Panc1 (cell line): ENCODE measurements at regions not wholly inside any gene's neighbourhood (a gene's known extent, or its start where the extent isn't known, plus 50 kb on each side); places are given as distances from the start of the nearest gene placed in this dataset.

Experiments
- ATAC-seq: fragments of 200-7000 bp; cut with Tn5 transposase; 2 replicates; pipeline ENCODE4 v1.9.1; 2020; ENCODE audit warnings: mild to moderate bottlenecking, moderate library complexity
- BruUV-seq: library from RNA; stranded (reverse); fragments of 400-500 nt; replicated peaks from 2 replicates; lab custom pipeline; 2021; lab: Mats Ljungman, UMichigan
- CTCF ChIA-PET: fragments of 300-600 bp; sonication (Branson Sonifier 250); formaldehyde crosslinking; loops from one replicate; lab custom pipeline; 2022; ENCODE audit warnings: antibody characterized with exemption; lab: Charles Lee
- POLR2A ChIA-PET: fragments of 300-600 bp; sonication (Branson Sonifier 250); formaldehyde crosslinking; loops from one replicate; lab custom pipeline; 2022; ENCODE audit warnings: antibody characterized with exemption; lab: Charles Lee
- DNase-seq: peaks from one replicate; pipeline ENCODE4 v3.0.0-alpha.2; 2010; ENCODE audit warnings: low read depth, low spot score
- H3K27ac ChIP-seq: 2 replicates; pipeline ENCODE4 v1.5.1; 2011; ENCODE audit warnings: mild to moderate bottlenecking, low read length, inconsistent platforms
- H3K27me3 ChIP-seq: fragments of 200-500 bp; sonication (Bioruptor generic); 2 replicates; pipeline ENCODE4 v1.6.0; 2014; ENCODE audit warnings: low read length, inconsistent platforms; ENCODE audit not compliant: control insufficient read depth, insufficient read depth
- H3K36me3 ChIP-seq: fragments of 200-500 bp; sonication (Bioruptor generic); 2 replicates; pipeline ENCODE4 v1.5.1; 2014; ENCODE audit warnings: inconsistent platforms, mild to moderate bottlenecking, low read length, moderate library complexity; ENCODE audit not compliant: control insufficient read depth, insufficient read depth
- H3K4me1 ChIP-seq: 2 replicates; pipeline ENCODE4 v1.5.1; 2011; ENCODE audit warnings: inconsistent platforms, mild to moderate bottlenecking, low read length, moderate library complexity; ENCODE audit not compliant: control insufficient read depth, insufficient read depth
- H3K4me3 ChIP-seq, 2 experiments: 2 replicates each; pipeline ENCODE4 v1.5.1; 2011 to 2012; ENCODE audit warnings: low read depth in 2 of 2, low read length in 2 of 2, mild to moderate bottlenecking in 2 of 2, inconsistent platforms in 1 of 2, moderate library complexity in 1 of 2
- H3K9me3 ChIP-seq: fragments of 200-500 bp; sonication (Bioruptor generic); 2 replicates; pipeline ENCODE4 v1.5.1; 2014; ENCODE audit warnings: low read depth, mild to moderate bottlenecking, inconsistent platforms, low read length, moderate library complexity; ENCODE audit not compliant: control insufficient read depth, insufficient read depth
- POLR2AphosphoS5 ChIP-seq: IDR thresholded peaks from 2 replicates; pipeline ENCODE4 v1.6.1; 2012; ENCODE audit warnings: mild to moderate bottlenecking, low read depth, low read length, moderate library complexity
- REST ChIP-seq, 2 experiments: IDR thresholded peaks; 2 replicates each; pipeline ENCODE4 v1.6.1; 2011 to 2012; ENCODE audit warnings: low read depth in 2 of 2, control low read depth in 1 of 2, low read length in 1 of 2, mild to moderate bottlenecking in 1 of 2, moderate library complexity in 1 of 2; ENCODE audit not compliant: insufficient read depth in 1 of 2
- SIN3A ChIP-seq: IDR thresholded peaks from 2 replicates; pipeline ENCODE4 v1.6.1; 2012; ENCODE audit warnings: low read depth, mild to moderate bottlenecking, low read length, moderate library complexity, borderline replicate concordance; ENCODE audit not compliant: insufficient read depth
- TCF7L2 ChIP-seq: IDR thresholded peaks from 2 replicates; pipeline ENCODE4 v1.6.1; 2011; ENCODE audit warnings: mild to moderate bottlenecking, low read depth, low read length, inconsistent platforms
- in situ Hi-C: cut with HindIII; loops from 2 replicates; pipeline ENCODE4 v1.10.0; 2016; ENCODE audit warnings: low sequenced_read_pairs, low pct_unique_long_range_greater_than_20kb
- intact Hi-C: fragments of 100-400 bp; cut with micrococcal nuclease; formaldehyde crosslinking; loops from one replicate; pipeline ENCODE4 v1.10.0; 2022; ENCODE audit not compliant: unreplicated experiment
- TF ChIP-seq, protein P1 (sequence below): fragments of 450-650 bp; IDR thresholded peaks from 2 replicates; pipeline ENCODE4 v1.5.1; 2017; ENCODE audit warnings: mild to moderate bottlenecking

DNA sequence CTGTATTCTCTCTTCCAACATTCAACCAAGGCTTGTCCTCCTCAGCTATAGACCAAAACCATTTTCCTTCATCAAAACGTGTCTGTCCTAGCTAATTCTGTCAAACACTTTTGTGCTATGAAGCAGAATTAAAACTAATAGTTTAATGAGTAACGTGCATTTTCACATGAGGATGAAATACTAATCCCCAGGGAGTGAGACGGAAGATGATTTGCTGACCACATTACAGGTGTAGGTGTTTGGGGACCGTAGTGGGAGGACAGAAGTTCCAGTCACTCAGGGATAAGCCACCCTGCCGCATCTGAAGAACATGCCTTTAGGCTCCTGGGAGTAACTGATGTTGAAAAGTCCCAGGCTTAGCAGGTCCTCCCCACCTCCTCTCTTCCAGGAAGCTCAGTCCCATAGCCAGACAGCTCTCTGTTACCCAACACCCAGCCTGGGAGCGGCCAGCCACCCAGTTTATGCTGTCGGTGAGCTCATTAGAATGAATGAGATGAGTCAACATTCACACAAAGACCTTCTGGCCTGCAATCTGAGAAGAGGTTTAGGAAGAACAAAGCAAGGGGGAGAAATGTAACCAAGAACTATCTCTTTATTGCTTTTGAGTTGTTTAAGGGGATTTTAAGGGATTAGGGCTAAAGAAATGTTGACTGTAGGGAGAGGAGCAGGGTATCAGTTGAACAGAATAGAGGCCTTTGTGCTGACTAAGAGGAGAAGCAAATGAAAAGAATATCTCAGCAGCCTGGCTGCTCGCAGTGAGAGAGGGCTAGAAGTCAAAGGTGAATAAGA is 122.5 kb downstream of the FOXI3 start:
- CTCF ChIA-PET = no interaction called here
- no peaks in the 10 kb centered on the region for H3K9me3 ChIP-seq
- TF ChIP-seq, protein P1, sequence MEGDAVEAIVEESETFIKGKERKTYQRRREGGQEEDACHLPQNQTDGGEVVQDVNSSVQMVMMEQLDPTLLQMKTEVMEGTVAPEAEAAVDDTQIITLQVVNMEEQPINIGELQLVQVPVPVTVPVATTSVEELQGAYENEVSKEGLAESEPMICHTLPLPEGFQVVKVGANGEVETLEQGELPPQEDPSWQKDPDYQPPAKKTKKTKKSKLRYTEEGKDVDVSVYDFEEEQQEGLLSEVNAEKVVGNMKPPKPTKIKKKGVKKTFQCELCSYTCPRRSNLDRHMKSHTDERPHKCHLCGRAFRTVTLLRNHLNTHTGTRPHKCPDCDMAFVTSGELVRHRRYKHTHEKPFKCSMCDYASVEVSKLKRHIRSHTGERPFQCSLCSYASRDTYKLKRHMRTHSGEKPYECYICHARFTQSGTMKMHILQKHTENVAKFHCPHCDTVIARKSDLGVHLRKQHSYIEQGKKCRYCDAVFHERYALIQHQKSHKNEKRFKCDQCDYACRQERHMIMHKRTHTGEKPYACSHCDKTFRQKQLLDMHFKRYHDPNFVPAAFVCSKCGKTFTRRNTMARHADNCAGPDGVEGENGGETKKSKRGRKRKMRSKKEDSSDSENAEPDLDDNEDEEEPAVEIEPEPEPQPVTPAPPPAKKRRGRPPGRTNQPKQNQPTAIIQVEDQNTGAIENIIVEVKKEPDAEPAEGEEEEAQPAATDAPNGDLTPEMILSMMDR = no peak
- TF ChIP-seq SIN3A (no peak), POLR2AphosphoS5 (no peak), TCF7L2 (no peak), REST (IDR thresholded peaks at IDR 0.05; ENCODE audit: insufficient read depth in 1 of 2, low read depth in 2 of 2, low read length in 1 of 2) (no peak)
- H3K4me1 ChIP-seq = no peaks in the 10 kb centered on the region
- in situ Hi-C loops (no loop called here), intact Hi-C loops (loop anchor here (10.0 kb wide), 1 partner anchor 255 kb away; no protein-coding TSS in a partner anchor)
- DNase-seq (no peak), ATAC-seq (no peak)
- peaks cover 6% of the 10 kb centered on the region for H3K27me3 ChIP-seq
- BruUV-seq = no TSS peak
- no peak overlapping the region for H3K27ac ChIP-seq
- no peak overlapping the region for H3K4me3 ChIP-seq
- H3K36me3 ChIP-seq = no peaks in the 10 kb centered on the region
- POLR2A ChIA-PET = no interaction called here

DNA sequence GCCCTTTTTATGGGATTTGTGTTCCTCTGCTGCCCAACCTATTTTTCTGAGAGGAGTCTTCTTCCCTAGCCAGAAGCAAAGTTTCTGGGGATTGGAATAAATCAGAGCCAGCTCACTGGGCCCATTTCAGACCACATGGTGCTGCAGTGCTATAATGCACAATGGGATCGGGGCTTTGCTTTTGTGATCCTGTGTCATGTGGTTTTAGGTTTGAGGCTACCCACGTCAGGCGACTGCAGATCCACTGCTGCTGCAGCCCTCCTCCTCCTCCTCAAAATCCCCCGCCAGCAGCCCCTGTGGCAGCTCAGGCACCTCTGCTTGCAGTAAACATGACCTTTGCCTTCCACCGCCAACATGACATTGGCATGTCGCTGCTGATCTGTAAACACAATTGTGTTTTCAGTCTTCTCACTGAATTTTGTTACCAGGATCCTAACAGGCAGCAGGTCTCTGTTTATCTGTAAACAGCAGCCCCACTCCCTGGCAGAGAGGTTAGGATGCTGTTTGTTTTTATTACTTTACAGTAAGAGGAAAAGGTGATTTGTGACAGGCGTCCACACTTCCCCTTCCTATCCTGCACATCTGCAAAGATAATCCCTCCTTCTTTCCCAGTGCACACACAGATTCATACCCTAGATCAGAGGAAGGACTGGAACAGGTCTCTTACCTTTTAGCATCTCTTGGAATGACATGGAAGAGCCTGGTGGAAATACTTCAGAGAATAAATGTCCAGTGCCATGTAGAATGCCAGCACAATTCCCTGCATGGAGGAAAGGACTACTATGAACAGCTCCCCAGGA is 130.8 kb downstream of the FOXI3 start:
- no peaks in the 10 kb centered on the region for H3K4me1 ChIP-seq
- intact Hi-C loops (loop anchor here (10.0 kb wide), 1 partner anchor 247 kb away; no protein-coding TSS in a partner anchor), in situ Hi-C loops (no loop called here)
- no TSS peak for BruUV-seq
- ATAC-seq = no peak
- no peak overlapping the region for H3K27ac ChIP-seq
- H3K27me3 ChIP-seq = peaks cover 5% of the 10 kb centered on the region; the same call in 1 of the 2 replicates
- H3K9me3 ChIP-seq = no peaks in the 10 kb centered on the region
- TF ChIP-seq, protein P1 = no peak
- TF ChIP-seq REST (IDR thresholded peaks at IDR 0.05; ENCODE audit: insufficient read depth in 1 of 2, low read depth in 2 of 2, low read length in 1 of 2) = no peak
- no peak for TF ChIP-seq SIN3A
- no peak for TF ChIP-seq TCF7L2
- TF ChIP-seq POLR2AphosphoS5 = no peak
- ChIA-PET CTCF (no interaction called here), POLR2A (no interaction called here)
- no peaks in the 10 kb centered on the region for H3K36me3 ChIP-seq
- H3K4me3 ChIP-seq = no peak overlapping the region
- no peak for DNase-seq
